Activated CD4-positive, alpha-beta T cell treated with anti-CD3 and anti-CD28 coated beads, Interleukin-2, amount 10 ng/mL, durations not matched to agents 7 days and 5 days (primary cell): ENCODE measurements at regions not wholly inside any gene's neighbourhood (a gene's known extent, or its start where the extent isn't known, plus 50 kb on each side); places are given as distances from the start of the nearest gene placed in this dataset.

ENCODE experiments used
- CTCF ChIA-PET: fragments of 350-600 bp; sonication (Branson Sonifier 250); formaldehyde crosslinking; loops from one replicate; lab custom pipeline; 2021; ENCODE audit warnings: antibody characterized with exemption; lab: Charles Lee
- POLR2A ChIA-PET: fragments of 350-600 bp; sonication (Branson Sonifier 250); formaldehyde crosslinking; loops from one replicate; lab custom pipeline; 2021; ENCODE audit warnings: antibody characterized with exemption; lab: Charles Lee
- DNase-seq: peaks from one replicate; pipeline ENCODE4 v3.0.0-alpha.2; 2020
- H3K27ac Mint-ChIP-seq: one replicate; pipeline ENCODE4 v1.8.0; 2021; ENCODE audit warnings: mild to moderate bottlenecking, moderate library complexity, mixed read lengths
- H3K27me3 Mint-ChIP-seq: one replicate; pipeline ENCODE4 v1.8.0; 2021; ENCODE audit warnings: mixed read lengths
- H3K36me3 Mint-ChIP-seq: one replicate; pipeline ENCODE4 v1.8.0; 2021; ENCODE audit warnings: low read depth, mixed read lengths
- H3K4me1 Mint-ChIP-seq: one replicate; pipeline ENCODE4 v1.8.0; 2021; ENCODE audit warnings: mixed read lengths
- H3K4me3 Mint-ChIP-seq: one replicate; pipeline ENCODE4 v1.8.0; 2021; ENCODE audit warnings: mild to moderate bottlenecking, moderate library complexity, mixed read lengths
- H3K9me3 Mint-ChIP-seq: one replicate; pipeline ENCODE4 v1.8.0; 2021; ENCODE audit warnings: mixed read lengths

- ChIA-PET POLR2A (no interaction called here), CTCF (no interaction called here)
- Mint-ChIP-seq H3K36me3 (no peaks in the 10 kb centered on the region), H3K27me3 (no peaks in the 10 kb centered on the region), H3K27ac (no peak overlapping the region), H3K9me3 (peaks cover 5% of the 10 kb centered on the region), H3K4me1 (no peaks in the 10 kb centered on the region), H3K4me3 (no peak overlapping the region)
- DNase-seq: no peak
Measured at GRCh38 chr1:187624812-187625545, 796.2 kb downstream of the PLA2G4A start.

- POLR2A ChIA-PET: no interaction called here
- H3K27me3 Mint-ChIP-seq: no peaks in the 10 kb centered on the region
Measured at GRCh38 chr1:187626056-187626455, 797.3 kb downstream of the PLA2G4A start.

GRCh38 chr1:187627516-187627915, 798.8 kb downstream of the PLA2G4A start:
- Mint-ChIP-seq H3K4me1 (no peaks in the 10 kb centered on the region), H3K36me3 (no peaks in the 10 kb centered on the region), H3K9me3 (peaks cover 12% of the 10 kb centered on the region), H3K4me3 (no peak overlapping the region), H3K27me3 (no peaks in the 10 kb centered on the region), H3K27ac (no peak overlapping the region)
- CTCF ChIA-PET: no interaction called here
- POLR2A ChIA-PET: no interaction called here
- DNase-seq: no peak

More at GRCh38 chr1:187626056-187626455, 797.3 kb downstream of the PLA2G4A start:
- no peak overlapping the region for H3K4me3 Mint-ChIP-seq
- peaks cover 8% of the 10 kb centered on the region for H3K9me3 Mint-ChIP-seq
- CTCF ChIA-PET: no interaction called here
- no peak overlapping the region for H3K27ac Mint-ChIP-seq
- DNase-seq: no peak
- no peaks in the 10 kb centered on the region for H3K36me3 Mint-ChIP-seq
- H3K4me1 Mint-ChIP-seq: no peaks in the 10 kb centered on the region

- no peak for DNase-seq
- H3K9me3 Mint-ChIP-seq: peaks cover 12% of the 10 kb centered on the region
- H3K36me3 Mint-ChIP-seq: no peaks in the 10 kb centered on the region
- H3K27me3 Mint-ChIP-seq: no peaks in the 10 kb centered on the region
- no peak overlapping the region for H3K4me3 Mint-ChIP-seq
- ChIA-PET POLR2A (no interaction called here), CTCF (no interaction called here)
- H3K27ac Mint-ChIP-seq: no peak overlapping the region
- H3K4me1 Mint-ChIP-seq: no peaks in the 10 kb centered on the region
Measured at GRCh38 chr1:187629075-187629474, 800.3 kb downstream of the PLA2G4A start.

GRCh38 chr1:187630653-187631380, 802.1 kb downstream of the PLA2G4A start:
- POLR2A ChIA-PET: no interaction called here
- CTCF ChIA-PET: no interaction called here
- DNase-seq: no peak
- Mint-ChIP-seq H3K27me3 (no peaks in the 10 kb centered on the region), H3K9me3 (peaks cover 12% of the 10 kb centered on the region), H3K4me1 (no peaks in the 10 kb centered on the region), H3K27ac (no peak overlapping the region), H3K36me3 (no peaks in the 10 kb centered on the region), H3K4me3 (no peak overlapping the region)

GRCh38 chr1:187631381-187631675, 802.6 kb downstream of the PLA2G4A start:
- Mint-ChIP-seq H3K27me3 (no peaks in the 10 kb centered on the region), H3K4me3 (no peak overlapping the region), H3K36me3 (no peaks in the 10 kb centered on the region), H3K9me3 (peaks cover 11% of the 10 kb centered on the region), H3K27ac (no peak overlapping the region), H3K4me1 (no peaks in the 10 kb centered on the region)
- no peak for DNase-seq
- ChIA-PET POLR2A (no interaction called here), CTCF (no interaction called here)

GRCh38 chr1:187631984-187632383, 803.2 kb downstream of the PLA2G4A start:
- no peaks in the 10 kb centered on the region for H3K36me3 Mint-ChIP-seq
- ChIA-PET CTCF (no interaction called here), POLR2A (no interaction called here)
- DNase-seq: no peak
- H3K27me3 Mint-ChIP-seq: no peaks in the 10 kb centered on the region
- no peaks in the 10 kb centered on the region for H3K4me1 Mint-ChIP-seq
- H3K9me3 Mint-ChIP-seq: peaks cover 7% of the 10 kb centered on the region
- H3K27ac Mint-ChIP-seq: no peak overlapping the region
- H3K4me3 Mint-ChIP-seq: no peak overlapping the region

- Mint-ChIP-seq H3K27ac (no peak overlapping the region), H3K4me1 (no peaks in the 10 kb centered on the region), H3K27me3 (no peaks in the 10 kb centered on the region), H3K4me3 (no peak overlapping the region), H3K9me3 (peaks cover 7% of the 10 kb centered on the region), H3K36me3 (no peaks in the 10 kb centered on the region)
- no peak for DNase-seq
- CTCF ChIA-PET: no interaction called here
- POLR2A ChIA-PET: no interaction called here
Measured at GRCh38 chr1:187634940-187635339, 806.2 kb downstream of the PLA2G4A start.

GRCh38 chr1:187638733-187639434, 810.1 kb downstream of the PLA2G4A start:
- Mint-ChIP-seq H3K9me3 (peaks cover 3% of the 10 kb centered on the region), H3K4me1 (no peaks in the 10 kb centered on the region), H3K36me3 (no peaks in the 10 kb centered on the region), H3K27ac (no peak overlapping the region), H3K4me3 (no peak overlapping the region), H3K27me3 (no peaks in the 10 kb centered on the region)
- no peak for DNase-seq
- POLR2A ChIA-PET: no interaction called here
- CTCF ChIA-PET: no interaction called here

GRCh38 chr1:187641015-187641414, 812.3 kb downstream of the PLA2G4A start:
- Mint-ChIP-seq H3K27ac (no peak overlapping the region), H3K9me3 (peaks cover 3% of the 10 kb centered on the region), H3K4me1 (no peaks in the 10 kb centered on the region), H3K4me3 (no peak overlapping the region), H3K36me3 (no peaks in the 10 kb centered on the region), H3K27me3 (no peaks in the 10 kb centered on the region)
- CTCF ChIA-PET: no interaction called here
- POLR2A ChIA-PET: no interaction called here
- no peak for DNase-seq

- ChIA-PET CTCF (no interaction called here), POLR2A (no interaction called here)
- Mint-ChIP-seq H3K4me1 (no peaks in the 10 kb centered on the region), H3K9me3 (peaks cover 3% of the 10 kb centered on the region), H3K36me3 (no peaks in the 10 kb centered on the region), H3K27me3 (no peaks in the 10 kb centered on the region), H3K4me3 (no peak overlapping the region), H3K27ac (no peak overlapping the region)
- DNase-seq: no peak
Measured at GRCh38 chr1:187641463-187641862, 812.7 kb downstream of the PLA2G4A start.

GRCh38 chr1:187641907-187642306, 813.2 kb downstream of the PLA2G4A start:
- Mint-ChIP-seq H3K9me3 (peaks cover 3% of the 10 kb centered on the region), H3K36me3 (no peaks in the 10 kb centered on the region), H3K4me1 (no peaks in the 10 kb centered on the region), H3K27ac (no peak overlapping the region), H3K27me3 (no peaks in the 10 kb centered on the region), H3K4me3 (no peak overlapping the region)
- DNase-seq: no peak
- ChIA-PET POLR2A (no interaction called here), CTCF (no interaction called here)

- CTCF ChIA-PET: no interaction called here
Measured at GRCh38 chr1:187645651-187646050, 816.9 kb downstream of the PLA2G4A start.

More at GRCh38 chr1:187645651-187646050, 816.9 kb downstream of the PLA2G4A start:
- Mint-ChIP-seq H3K36me3 (no peaks in the 10 kb centered on the region), H3K9me3 (peaks cover 1% of the 10 kb centered on the region), H3K4me3 (no peak overlapping the region), H3K4me1 (no peaks in the 10 kb centered on the region), H3K27me3 (no peaks in the 10 kb centered on the region), H3K27ac (no peak overlapping the region)
- POLR2A ChIA-PET: no interaction called here
- no peak for DNase-seq
